Femur (tissue), 1 donor: ENCODE measurements at regions not wholly inside any gene's neighbourhood (a gene's known extent, or its start where the extent isn't known, plus 50 kb on each side); places are given as distances from the start of the nearest gene placed in this dataset.

Source experiments
- DNase-seq: peaks from one replicate; pipeline ENCODE4 v3.0.0-alpha.2; 2017

- no peak for DNase-seq
Observed at GRCh38 chr2:7994397-7994951, 687.4 kb upstream of the ID2 start.

GRCh38 chr2:7997279-7997678, 684.6 kb upstream of the ID2 start:
- no peak for DNase-seq

- DNase-seq = no peak
Observed at GRCh38 chr2:7999683-8000476, 682.0 kb upstream of the ID2 start.

DNA sequence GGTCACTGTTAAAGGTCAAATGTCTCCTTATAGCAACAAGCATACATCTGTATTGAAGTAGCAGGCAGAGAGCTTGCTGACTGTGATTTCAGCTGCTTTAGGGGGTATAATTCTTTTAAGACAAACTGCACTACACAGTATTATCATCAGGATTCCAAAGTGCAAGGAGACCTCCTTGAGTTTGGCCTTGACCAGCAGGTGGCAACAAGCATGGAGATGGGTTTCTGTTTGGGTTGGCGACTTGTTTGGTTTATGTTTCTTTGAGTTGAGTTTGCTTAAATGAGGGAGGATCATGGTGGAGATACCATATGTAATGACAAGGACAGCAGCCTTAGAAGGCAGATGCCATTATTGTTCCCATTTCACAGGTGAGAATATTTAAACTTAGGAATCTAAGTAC, 681.0 kb upstream of the ID2 start:
- no peak for DNase-seq

DNA sequence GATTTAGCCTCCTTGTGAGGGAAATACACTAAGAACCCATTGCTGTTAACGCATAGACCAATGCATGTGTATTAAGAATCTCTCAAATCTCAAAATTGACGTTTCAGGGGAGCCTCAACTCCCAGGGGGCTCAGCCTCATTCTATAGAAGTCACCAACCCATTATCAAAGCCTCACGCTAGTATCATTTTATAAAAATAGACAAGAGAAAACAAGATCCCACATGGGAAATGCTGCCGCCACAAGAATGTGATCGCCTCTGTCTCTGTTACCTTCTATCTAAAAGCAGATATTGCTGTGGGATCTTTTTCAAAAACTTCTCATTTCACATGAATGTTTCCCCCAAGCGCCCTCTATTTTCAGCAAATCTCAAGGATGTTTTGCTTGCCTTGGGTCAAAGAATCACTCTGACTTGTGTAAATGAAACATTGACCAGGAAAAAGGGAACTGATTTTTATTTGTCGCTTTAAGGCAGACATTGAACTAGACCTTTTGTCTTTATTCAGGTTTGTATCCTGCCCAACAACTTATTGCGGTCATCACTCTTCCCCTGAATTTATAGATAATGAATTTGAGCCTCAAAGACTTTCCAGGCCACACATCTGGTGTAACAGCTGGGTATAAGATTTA, 679.0 kb upstream of the ID2 start:
- DNase-seq = no peak

DNA sequence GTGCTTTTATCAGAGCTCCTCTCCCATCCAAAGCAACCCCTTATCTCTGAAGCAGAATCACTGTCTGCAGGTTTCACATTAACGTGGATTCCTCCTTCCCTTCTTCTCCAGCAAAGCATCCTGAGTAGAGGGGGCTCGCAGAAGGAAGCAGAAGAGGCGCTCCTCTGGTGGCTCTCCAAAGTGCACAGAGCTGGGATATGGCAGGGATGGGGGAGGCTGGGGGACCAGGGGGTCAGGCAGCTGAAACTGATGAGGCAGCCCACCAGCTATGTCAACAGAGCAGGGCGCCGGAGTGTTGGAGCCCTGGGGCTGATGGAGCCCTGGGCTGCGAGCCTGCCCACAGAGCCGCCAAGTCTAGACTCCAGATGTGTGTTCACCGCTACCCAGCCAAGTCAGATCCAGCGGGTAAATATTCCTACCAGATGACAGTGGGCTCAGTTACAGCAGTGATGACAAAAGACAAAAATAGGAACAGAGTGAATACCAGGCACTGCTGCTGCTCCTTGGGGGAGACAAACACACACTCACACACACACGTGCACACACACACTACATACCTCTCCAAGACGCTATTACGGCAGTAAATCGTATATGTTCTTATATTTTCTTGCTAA, 678.3 kb upstream of the ID2 start:
- DNase-seq = peak; percentile 89

DNA sequence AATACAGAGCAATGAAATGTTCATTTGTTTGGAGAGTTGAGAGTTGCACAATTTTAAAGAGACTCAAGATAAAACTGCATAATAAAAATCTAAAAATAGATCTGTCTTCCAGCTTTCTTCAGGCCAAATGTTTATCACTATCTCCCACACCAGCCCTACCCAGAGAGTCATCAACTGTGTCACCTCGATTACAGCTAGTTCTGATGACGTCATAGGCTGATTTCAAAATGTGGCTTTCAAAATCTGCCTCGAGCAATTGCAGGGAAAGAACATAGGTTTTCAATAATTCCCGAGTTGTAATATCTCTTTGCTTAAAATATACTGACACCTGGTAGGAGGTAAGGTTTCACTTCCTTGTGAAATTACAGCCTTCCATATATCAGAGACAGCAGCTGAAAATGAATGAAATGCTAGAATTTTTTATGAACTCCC, 677.6 kb upstream of the ID2 start:
- DNase-seq = peak; percentile 30

- no peak for DNase-seq
Observed at GRCh38 chr2:8006181-8006580, 675.7 kb upstream of the ID2 start.

- peak; percentile 3 for DNase-seq
Observed at GRCh38 chr2:8006626-8007025, 675.2 kb upstream of the ID2 start.

- no peak for DNase-seq
Observed at GRCh38 chr2:8009010-8009597, 672.8 kb upstream of the ID2 start.

DNA sequence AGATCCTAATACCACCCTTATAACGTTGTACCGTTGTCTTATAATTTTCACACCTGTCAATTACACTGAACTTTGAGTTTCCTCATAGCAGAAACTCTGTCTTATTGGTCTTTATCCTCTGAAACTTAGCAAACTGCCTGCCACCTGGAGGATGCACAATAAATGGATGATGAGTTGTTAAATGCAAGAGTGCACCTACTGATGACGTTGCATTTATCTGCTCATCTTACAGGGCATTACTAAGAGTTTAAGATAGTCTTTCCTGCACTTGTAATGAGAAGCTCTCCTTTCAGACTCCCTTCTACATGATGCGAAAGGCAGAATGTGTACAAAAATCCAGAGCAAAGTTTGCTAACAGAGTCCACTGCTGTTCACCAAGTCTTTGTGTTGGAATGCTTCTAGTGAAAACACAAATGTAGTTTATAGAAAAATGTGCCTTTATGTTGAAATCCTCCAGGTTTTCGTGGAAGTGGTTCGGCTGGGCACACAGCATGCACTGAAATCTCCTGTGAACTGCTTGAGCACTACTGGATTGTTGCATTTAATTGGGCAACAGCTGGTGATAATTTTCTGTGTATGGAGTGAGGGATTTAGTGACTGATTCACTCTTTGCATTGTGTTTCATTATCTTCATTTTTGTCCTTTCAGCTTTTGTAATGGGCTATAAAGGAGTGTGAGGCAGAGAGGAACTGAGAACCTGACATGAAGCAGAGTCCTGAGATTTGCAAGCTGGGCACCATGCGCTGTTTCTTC, 665.8 kb upstream of the ID2 start:
- DNase-seq = no peak

- no peak for DNase-seq
Observed at GRCh38 chr2:8016688-8017087, 665.2 kb upstream of the ID2 start.

- DNase-seq = no peak
Observed at GRCh38 chr2:8018956-8019355, 662.9 kb upstream of the ID2 start.

GRCh38 chr2:8019934-8020333, 661.9 kb upstream of the ID2 start:
- DNase-seq = no peak

DNA sequence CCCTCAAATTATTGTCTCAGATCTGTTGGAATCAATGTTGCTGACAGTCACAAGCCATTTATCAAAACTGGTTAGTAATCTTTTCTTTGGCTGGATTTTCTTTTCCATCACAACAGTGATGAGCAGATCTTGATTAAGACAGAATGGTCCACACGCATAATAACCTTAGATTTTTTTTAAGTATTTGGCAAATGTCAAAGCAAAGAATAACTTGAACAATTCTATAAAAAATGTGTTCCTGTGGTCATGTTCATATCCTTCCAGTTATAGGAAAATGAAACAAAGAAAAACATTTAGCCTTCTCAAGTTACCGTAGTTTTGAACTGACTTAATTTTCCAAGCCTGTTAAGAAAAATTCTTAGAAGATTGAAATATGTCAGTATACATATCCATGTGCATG, 659.9 kb upstream of the ID2 start:
- DNase-seq = no peak

- no peak for DNase-seq
Observed at GRCh38 chr2:8022908-8023640, 658.8 kb upstream of the ID2 start.

DNA sequence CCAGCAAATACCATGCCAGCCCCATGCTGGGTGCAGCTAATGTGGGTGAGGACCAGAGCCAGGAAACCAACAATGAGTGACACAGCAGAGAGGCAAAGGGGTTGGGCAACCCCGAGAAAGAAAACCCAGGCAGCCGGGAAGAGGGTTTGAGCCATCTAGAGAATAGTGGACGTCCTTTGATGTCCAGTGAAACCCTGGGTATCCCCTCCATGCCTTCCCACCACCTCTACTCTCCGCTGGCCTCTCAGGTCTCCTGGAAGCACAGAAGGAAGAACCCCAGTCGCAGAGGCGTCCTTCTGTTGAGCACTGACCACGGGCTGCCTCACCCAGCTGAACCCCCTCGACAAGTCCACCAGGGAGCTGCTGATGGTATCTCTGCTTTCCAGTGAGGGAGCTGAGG, 657.4 kb upstream of the ID2 start:
- no peak for DNase-seq

- DNase-seq = no peak
Observed at GRCh38 chr2:8026381-8026780, 655.5 kb upstream of the ID2 start.

GRCh38 chr2:8027387-8027786, 654.5 kb upstream of the ID2 start:
- no peak for DNase-seq

GRCh38 chr2:8028036-8028435, 653.8 kb upstream of the ID2 start:
- no peak for DNase-seq

GRCh38 chr2:8028436-8028835, 653.4 kb upstream of the ID2 start:
- no peak for DNase-seq

- DNase-seq = no peak
Observed at GRCh38 chr2:8028981-8029380, 652.9 kb upstream of the ID2 start.
